T follicular helper cell (primary cell): ENCODE measurements at regions not wholly inside any gene's neighbourhood (a gene's known extent, or its start where the extent isn't known, plus 50 kb on each side); places are given as distances from the start of the nearest gene placed in this dataset.
"Not testable (repeated sequence)": the region's sequence is repeated elsewhere in the genome, so short reads cannot be mapped to it uniquely, and the experiment has no call there.

Experiments used
- DNase-seq: peaks from one replicate; pipeline ENCODE4 v3.0.0-alpha.2; 2020; ENCODE audit warnings: low read depth

GRCh38 chr7:81051811-81052413, 133.1 kb upstream of the SEMA3C start:
- no peak for DNase-seq

GRCh38 chr7:81045491-81046030, 126.7 kb upstream of the SEMA3C start:
- no peak for DNase-seq

GRCh38 chr7:81042646-81043045, 123.8 kb upstream of the SEMA3C start:
- DNase-seq = not testable (repeated sequence)

DNA sequence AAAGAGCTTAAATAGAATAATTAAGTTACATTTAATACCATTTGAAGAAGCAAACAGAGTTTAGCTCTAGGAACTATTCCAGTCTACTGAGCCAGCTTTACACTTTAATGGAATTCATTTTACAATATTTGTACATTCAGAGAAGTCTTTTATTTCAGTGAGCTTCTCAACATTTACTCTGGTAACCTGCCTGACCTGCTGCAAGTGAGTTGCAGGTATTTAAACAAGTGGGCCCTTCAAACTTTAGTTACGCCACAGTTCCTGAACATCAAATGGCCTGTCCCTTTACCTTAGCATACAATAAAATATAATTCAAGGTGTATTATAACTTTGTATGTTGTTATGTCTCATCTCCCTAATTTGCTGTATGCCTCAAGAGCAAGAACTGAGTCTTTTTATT, 121.6 kb upstream of the SEMA3C start:
- DNase-seq = no peak

DNA sequence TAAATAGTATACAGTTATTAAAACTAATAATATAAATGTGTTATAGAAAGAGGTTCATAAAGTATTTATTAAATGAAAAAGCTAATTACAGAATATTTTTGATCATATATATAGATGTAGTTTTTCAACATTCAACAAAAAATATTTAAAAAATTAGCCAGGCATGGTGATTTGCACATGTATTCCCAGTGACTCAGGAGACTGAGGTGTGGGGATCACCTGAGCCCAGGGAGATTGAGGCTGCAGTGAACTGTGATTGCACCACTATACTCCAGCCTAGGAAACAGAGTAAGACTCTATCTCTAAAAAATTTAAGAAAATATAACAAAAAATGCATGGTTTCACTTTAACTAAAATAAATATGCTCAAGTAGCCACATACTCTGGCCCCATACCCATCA, 118.0 kb upstream of the SEMA3C start:
- DNase-seq = no peak

GRCh38 chr7:81036057-81036456, 117.2 kb upstream of the SEMA3C start:
- no peak for DNase-seq

GRCh38 chr7:81031996-81032395, 113.1 kb upstream of the SEMA3C start:
- DNase-seq = no peak

GRCh38 chr7:81031243-81031642, 112.4 kb upstream of the SEMA3C start:
- DNase-seq = no peak

DNA sequence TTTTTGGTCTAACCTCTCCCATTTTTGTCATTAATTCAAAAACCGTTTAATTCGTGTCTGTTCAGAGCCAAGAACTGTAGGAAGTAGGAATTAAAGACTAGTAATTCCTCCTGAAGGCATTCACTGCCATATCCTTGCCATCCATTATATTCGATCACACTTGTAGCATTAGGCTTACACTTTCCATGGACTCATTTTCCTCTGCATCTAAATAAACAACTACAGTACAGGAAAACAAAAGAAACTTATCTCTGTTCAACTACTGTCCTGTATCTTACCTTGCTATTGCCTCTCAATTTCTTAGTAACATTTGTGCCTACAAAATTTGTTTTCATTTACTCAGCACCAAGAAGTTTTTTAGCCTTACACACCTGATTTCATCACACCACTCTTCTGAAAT, 111.6 kb upstream of the SEMA3C start:
- DNase-seq = no peak

DNA sequence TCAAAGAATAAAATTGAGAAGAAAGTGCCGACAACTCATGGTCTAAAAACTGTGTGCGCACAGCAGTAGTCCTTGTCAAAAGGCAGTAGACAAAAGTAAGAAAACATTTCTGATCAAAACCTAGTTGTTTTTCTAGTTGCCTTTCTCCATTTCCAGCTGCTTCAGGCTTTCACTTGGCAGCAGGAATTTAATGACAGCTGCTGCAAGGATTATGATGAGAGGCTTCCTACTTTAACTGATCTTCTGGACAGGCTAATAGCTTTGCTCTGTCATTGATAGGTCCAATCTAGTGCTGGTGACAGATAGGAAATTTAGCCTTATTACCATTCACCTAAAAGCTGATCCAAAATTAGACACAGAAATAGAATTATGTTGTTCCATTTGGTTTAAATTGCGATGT, 110.7 kb upstream of the SEMA3C start:
- DNase-seq = no peak

DNA sequence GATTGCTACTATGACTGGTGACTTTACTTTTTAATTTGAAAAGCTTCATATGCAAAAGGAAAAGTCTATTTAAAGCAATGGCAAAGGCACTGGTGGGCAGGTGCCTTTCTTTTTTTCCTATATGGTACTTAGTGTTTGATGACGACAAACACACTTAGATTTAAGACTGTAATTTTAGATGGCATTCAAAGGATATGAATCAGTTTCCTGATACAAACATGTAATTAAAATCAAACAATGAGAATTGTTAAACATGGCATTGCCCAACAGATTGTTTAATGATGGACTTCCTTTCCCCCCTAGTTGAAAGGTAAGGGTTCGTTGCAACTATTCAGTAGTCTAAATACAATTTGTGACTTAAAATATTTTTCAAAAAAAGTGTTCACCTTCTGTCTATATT, 106.5 kb upstream of the SEMA3C start:
- no peak for DNase-seq

DNA sequence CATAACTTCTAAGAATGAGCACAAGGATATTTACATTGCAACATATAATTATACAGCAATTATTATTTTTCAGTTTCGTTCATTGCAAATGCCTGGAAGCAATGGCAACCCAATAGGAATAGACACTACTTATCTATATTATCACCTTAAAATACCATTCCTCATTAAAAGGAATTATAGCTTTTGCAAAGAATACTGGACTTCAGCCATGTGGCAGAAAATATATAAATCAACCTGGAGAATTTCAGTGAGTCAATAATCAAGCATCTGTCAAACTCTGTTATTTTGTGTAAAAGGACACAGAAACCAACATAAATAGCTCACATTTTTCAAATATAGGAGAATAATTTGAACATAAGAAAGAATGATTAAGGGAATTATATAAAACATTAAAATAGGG, 96.1 kb upstream of the SEMA3C start:
- DNase-seq = no peak

DNA sequence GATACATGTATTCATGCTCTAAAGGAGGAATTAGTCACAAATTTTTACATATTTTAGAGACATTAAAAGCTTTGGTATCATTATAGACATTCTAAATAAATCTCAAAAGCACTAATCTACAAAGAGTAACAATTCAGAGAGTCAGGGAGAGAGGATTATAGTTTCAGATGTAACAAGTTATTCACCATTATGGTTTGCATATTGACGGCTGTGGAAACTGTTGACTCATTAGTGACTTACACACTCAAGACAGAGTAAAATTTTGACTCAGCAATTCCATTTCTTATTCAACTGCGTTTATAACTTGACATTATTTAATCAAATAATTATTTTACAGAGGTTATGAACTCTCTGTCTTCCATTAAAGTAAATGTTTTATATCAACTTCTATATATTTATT, 95.4 kb upstream of the SEMA3C start:
- no peak for DNase-seq

GRCh38 chr7:81013083-81013817, 94.4 kb upstream of the SEMA3C start:
- DNase-seq = no peak

GRCh38 chr7:81008901-81009300, 90.0 kb upstream of the SEMA3C start:
- no peak for DNase-seq

GRCh38 chr7:81007051-81007450, 88.2 kb upstream of the SEMA3C start:
- DNase-seq = no peak

- DNase-seq = no peak
Measured at GRCh38 chr7:81005254-81005653, 86.4 kb upstream of the SEMA3C start.

- DNase-seq = no peak
Measured at GRCh38 chr7:81004098-81004497, 85.2 kb upstream of the SEMA3C start.

GRCh38 chr7:81003326-81003725, 84.5 kb upstream of the SEMA3C start:
- no peak for DNase-seq

DNA sequence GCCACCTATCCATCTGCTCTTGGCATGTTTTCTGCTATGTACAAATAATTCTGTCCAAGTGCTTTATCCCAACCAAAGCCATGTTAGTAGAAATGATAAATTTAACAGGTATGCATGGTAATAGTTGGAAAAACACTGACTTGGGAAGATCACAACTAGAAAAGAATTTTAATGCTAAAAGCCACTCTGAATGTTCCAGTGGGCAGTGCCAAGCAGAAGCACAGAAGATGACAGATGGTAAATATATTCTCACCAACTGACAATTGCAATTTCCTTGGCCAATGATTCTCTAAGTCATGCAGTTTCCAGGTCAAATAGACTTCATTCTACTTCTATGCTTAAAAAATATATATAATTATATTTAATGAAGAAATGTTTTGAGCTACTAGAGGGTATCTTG, 83.6 kb upstream of the SEMA3C start:
- no peak for DNase-seq

- no peak for DNase-seq
Measured at GRCh38 chr7:80999771-81000170, 80.9 kb upstream of the SEMA3C start.

- DNase-seq = no peak
Measured at GRCh38 chr7:80999100-80999499, 80.2 kb upstream of the SEMA3C start.

- no peak for DNase-seq
Measured at GRCh38 chr7:80997841-80998240, 79.0 kb upstream of the SEMA3C start.

DNA sequence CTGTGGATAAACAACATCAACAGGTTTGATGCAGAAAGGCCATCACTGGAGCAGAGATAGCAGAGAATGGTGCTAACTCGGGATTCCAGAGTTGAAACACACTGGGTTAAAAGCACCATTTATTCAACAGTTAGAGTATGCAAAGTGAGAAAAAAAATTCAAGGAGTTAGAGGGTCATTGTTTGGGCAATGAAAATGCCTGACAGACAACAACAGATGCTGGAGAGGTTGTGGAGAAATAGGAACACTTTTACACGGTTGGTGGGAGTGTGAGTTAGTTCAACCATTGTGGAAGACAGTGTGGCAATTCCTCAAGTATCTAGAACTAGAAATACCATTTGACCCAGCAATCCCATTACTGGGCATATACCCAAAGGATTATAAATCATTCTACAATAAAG, 77.4 kb upstream of the SEMA3C start:
- DNase-seq = not testable (repeated sequence)
